HEK293T (cell line): ENCODE measurements at regions not wholly inside any gene's neighbourhood (a gene's known extent, or its start where the extent isn't known, plus 50 kb on each side); places are given as distances from the start of the nearest gene placed in this dataset.

Source experiments
- CTCF ChIA-PET: fragments of 350-600 bp; formaldehyde crosslinking; extraction: SDS; loops from one replicate; lab custom pipeline; 2021; ENCODE audit warnings: antibody characterized with exemption, inconsistent platforms; lab: Yijun Ruan, JAX
- POLR2A ChIA-PET: fragments of 350-600 bp; formaldehyde crosslinking; extraction: SDS; loops from one replicate; lab custom pipeline; 2020; ENCODE audit warnings: antibody characterized with exemption, inconsistent platforms; lab: Yijun Ruan, JAX
- DNase-seq: peaks from one replicate; pipeline ENCODE4 v3.0.0; 2012; ENCODE audit warnings: mixed read lengths; ENCODE audit errors: extremely low spot score
- ARNT ChIP-seq: fragments of 450-650 bp; IDR thresholded peaks from 2 replicates; pipeline ENCODE4 v1.6.1; 2017; ENCODE audit warnings: mild to moderate bottlenecking
- BHLHE40 ChIP-seq: fragments of 450-650 bp; IDR thresholded peaks from 2 replicates; pipeline ENCODE4 v1.6.1; 2016; ENCODE audit warnings: mild to moderate bottlenecking, moderate library complexity, borderline replicate concordance
- CTBP1 ChIP-seq: fragments of 450-650 bp; IDR thresholded peaks from 2 replicates; pipeline ENCODE4 v1.6.1; 2016; ENCODE audit warnings: borderline replicate concordance
- ELF4 ChIP-seq: fragments of 450-650 bp; IDR thresholded peaks from 2 replicates; pipeline ENCODE4 v1.6.1; 2017; ENCODE audit warnings: antibody characterized with exemption
- FOXA1 ChIP-seq: fragments of 450-650 bp; IDR thresholded peaks from 2 replicates; pipeline ENCODE4 v1.6.1; 2016; ENCODE audit warnings: mild to moderate bottlenecking
- FOXK2 ChIP-seq: fragments of 450-650 bp; IDR thresholded peaks from 2 replicates; pipeline ENCODE4 v1.6.1; 2016; ENCODE audit warnings: mild to moderate bottlenecking
- FOXM1 ChIP-seq: fragments of 450-650 bp; IDR thresholded peaks from 2 replicates; pipeline ENCODE4 v1.6.1; 2017; ENCODE audit warnings: mild to moderate bottlenecking, borderline replicate concordance
- HDGF ChIP-seq: fragments of 450-650 bp; IDR thresholded peaks from 2 replicates; pipeline ENCODE4 v1.6.1; 2017; ENCODE audit warnings: antibody characterized with exemption, borderline replicate concordance
- L3MBTL2 ChIP-seq: fragments of 450-650 bp; conservative IDR thresholded peaks from 2 replicates; pipeline ENCODE4 v1.6.1; 2016; ENCODE audit warnings: mild to moderate bottlenecking
- LEF1 ChIP-seq: fragments of 450-650 bp; IDR thresholded peaks from 2 replicates; pipeline ENCODE4 v1.6.1; 2017; ENCODE audit warnings: mild to moderate bottlenecking, borderline replicate concordance
- NFRKB ChIP-seq: fragments of 450-650 bp; IDR thresholded peaks from 2 replicates; pipeline ENCODE4 v1.6.1; 2016; ENCODE audit warnings: mild to moderate bottlenecking, moderate library complexity
- PKNOX1 ChIP-seq: fragments of 450-650 bp; IDR thresholded peaks from 2 replicates; pipeline ENCODE4 v1.6.1; 2016
- SP1 ChIP-seq: fragments of 450-650 bp; IDR thresholded peaks from 2 replicates; pipeline ENCODE4 v1.6.1; 2017
- SUZ12 ChIP-seq: fragments of 450-650 bp; IDR thresholded peaks from 2 replicates; pipeline ENCODE4 v1.6.1; 2016; ENCODE audit warnings: mild to moderate bottlenecking
- TARDBP ChIP-seq: fragments of 450-650 bp; IDR thresholded peaks from 2 replicates; pipeline ENCODE4 v1.6.1; 2016
- ZNF384 ChIP-seq: fragments of 450-650 bp; IDR thresholded peaks from 2 replicates; pipeline ENCODE4 v1.6.1; 2016

GRCh38 chr2:146130290-146130689 is 1610.4 kb upstream of the ZEB2 start:
- CTCF ChIA-PET, result no interaction called here
- TF ChIP-seq FOXM1 (no peak), FOXA1 (no peak), HDGF (no peak), SUZ12 (no peak), BHLHE40 (no peak), ARNT (no peak), FOXK2 (no peak), SP1 (no peak), PKNOX1 (no peak), NFRKB (no peak), CTBP1 (no peak), L3MBTL2 (no peak), TARDBP (no peak), ZNF384 (no peak), LEF1 (no peak), ELF4 (no peak)
- POLR2A ChIA-PET, result no interaction called here
- no peak for DNase-seq

- CTCF ChIA-PET, result no interaction called here
- POLR2A ChIA-PET, result no interaction called here
These were observed 1609.3 kb upstream of the ZEB2 start for GRCh38 chr2:146129231-146129630.

GRCh38 chr2:146128216-146128615 is 1608.3 kb upstream of the ZEB2 start:
- no peak for DNase-seq
- ChIA-PET CTCF (no interaction called here), POLR2A (no interaction called here)
- TF ChIP-seq L3MBTL2 (no peak), BHLHE40 (no peak), ELF4 (no peak), TARDBP (no peak), HDGF (no peak), SP1 (no peak), SUZ12 (no peak), ARNT (no peak), CTBP1 (no peak), FOXA1 (no peak), ZNF384 (no peak), NFRKB (no peak), FOXM1 (no peak), PKNOX1 (no peak)

More at GRCh38 chr2:146129231-146129630, 1609.3 kb upstream of the ZEB2 start:
- DNase-seq, result no peak
- TF ChIP-seq SP1 (no peak), SUZ12 (no peak), ARNT (no peak), L3MBTL2 (no peak), LEF1 (no peak), ZNF384 (no peak), TARDBP (no peak), FOXK2 (no peak), NFRKB (no peak), ELF4 (no peak), HDGF (no peak), BHLHE40 (no peak), CTBP1 (no peak)

- ChIA-PET CTCF (no interaction called here), POLR2A (no interaction called here)
- no peak for DNase-seq
- no peak for TF ChIP-seq ZNF384
These were observed 1605.6 kb upstream of the ZEB2 start for GRCh38 chr2:146125551-146125950.

- DNase-seq, result no peak
- no peak for TF ChIP-seq LEF1
- TF ChIP-seq SUZ12, result no peak
- TF ChIP-seq SP1, result no peak
- no peak for TF ChIP-seq HDGF
- no peak for TF ChIP-seq PKNOX1
- no peak for TF ChIP-seq NFRKB
- no peak for TF ChIP-seq ZNF384
- TF ChIP-seq ARNT, result no peak
- TF ChIP-seq TARDBP, result no peak
- TF ChIP-seq ELF4, result no peak
- no peak for TF ChIP-seq FOXK2
- TF ChIP-seq CTBP1, result no peak
- no peak for TF ChIP-seq FOXA1
- no peak for TF ChIP-seq L3MBTL2
- TF ChIP-seq BHLHE40, result no peak
- no peak for TF ChIP-seq FOXM1
- ChIA-PET POLR2A (no interaction called here), CTCF (no interaction called here)
These were observed 1604.8 kb upstream of the ZEB2 start for GRCh38 chr2:146124741-146125140.

- ChIA-PET POLR2A (no interaction called here), CTCF (no interaction called here)
- TF ChIP-seq CTBP1 (no peak), PKNOX1 (no peak), ARNT (no peak), NFRKB (no peak), HDGF (no peak), SUZ12 (no peak), ELF4 (no peak), TARDBP (no peak), ZNF384 (no peak), SP1 (no peak), LEF1 (no peak), L3MBTL2 (no peak), BHLHE40 (no peak), FOXK2 (no peak), FOXA1 (no peak), FOXM1 (no peak)
- DNase-seq, result no peak
These were observed 1603.8 kb upstream of the ZEB2 start for GRCh38 chr2:146123714-146124113.
